Activated CD8-positive, alpha-beta T cell treated with anti-CD3 and anti-CD28 coated beads, Interleukin-2, amount 10 ng/mL, durations not matched to agents 7 days and 5 days (primary cell): ENCODE measurements at regions not wholly inside any gene's neighbourhood (a gene's known extent, or its start where the extent isn't known, plus 50 kb on each side); places are given as distances from the start of the nearest gene placed in this dataset.
"Not testable (repeated sequence)": the region's sequence is repeated elsewhere in the genome, so short reads cannot be mapped to it uniquely, and the experiment has no call there.

Source experiments
- ATAC-seq: fragments of 150-1000 bp; cut with Tn5 transposase; one replicate; pipeline ENCODE4 v1.10.0; 2021; ENCODE audit warnings: moderate library complexity
- CTCF ChIA-PET: fragments of 350-600 bp; sonication (Branson Sonifier 250); formaldehyde crosslinking; loops from one replicate; lab custom pipeline; 2021; ENCODE audit warnings: antibody characterized with exemption; lab: Charles Lee
- POLR2A ChIA-PET: fragments of 350-600 bp; sonication (Branson Sonifier 250); formaldehyde crosslinking; loops from one replicate; lab custom pipeline; 2021; ENCODE audit warnings: antibody characterized with exemption; lab: Charles Lee
- DNase-seq: peaks from one replicate; pipeline ENCODE4 v3.0.0-alpha.2; 2020
- H3K27ac Mint-ChIP-seq: one replicate; pipeline ENCODE4 v1.8.0; 2021; ENCODE audit warnings: mild to moderate bottlenecking, mixed read lengths
- H3K27me3 Mint-ChIP-seq: one replicate; pipeline ENCODE4 v1.8.0; 2021; ENCODE audit warnings: low read depth, mixed read lengths
- H3K36me3 Mint-ChIP-seq: one replicate; pipeline ENCODE4 v1.8.0; 2021; ENCODE audit warnings: low read depth, mixed read lengths
- H3K4me1 Mint-ChIP-seq: one replicate; pipeline ENCODE4 v1.8.0; 2021; ENCODE audit warnings: low read depth, mixed read lengths
- H3K4me3 Mint-ChIP-seq: one replicate; pipeline ENCODE4 v1.8.0; 2021; ENCODE audit warnings: mild to moderate bottlenecking, mixed read lengths
- H3K9me3 Mint-ChIP-seq: one replicate; pipeline ENCODE4 v1.8.0; 2022; ENCODE audit warnings: mixed read lengths; ENCODE audit not compliant: insufficient read depth

DNA sequence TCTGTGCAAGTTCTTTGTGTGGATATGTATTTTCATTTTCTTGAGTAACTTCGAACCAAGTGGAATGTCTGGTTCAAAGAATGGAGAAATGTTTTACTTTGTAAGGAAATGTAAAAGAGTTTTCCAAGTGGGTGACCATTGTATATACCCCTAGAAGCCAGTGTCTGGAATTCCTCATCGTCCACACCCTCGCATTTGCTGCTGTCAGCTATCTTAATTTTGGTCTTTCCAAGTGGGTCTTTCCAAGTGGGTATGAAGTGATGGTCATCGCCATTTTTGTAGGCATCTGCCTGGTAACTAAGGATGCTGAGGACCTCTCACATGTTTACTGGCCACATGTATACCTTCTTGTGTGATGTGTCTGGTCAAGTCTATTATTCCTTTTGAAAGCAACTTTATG, 547.5 kb downstream of the TBC1D22A start:
- no peaks in the 10 kb centered on the region for H3K36me3 Mint-ChIP-seq
- H3K4me1 Mint-ChIP-seq, result no peaks in the 10 kb centered on the region
- ATAC-seq (no peak), DNase-seq (no peak)
- ChIA-PET POLR2A (no interaction called here), CTCF (no interaction called here)
- H3K27ac Mint-ChIP-seq, result no peak overlapping the region
- no peaks in the 10 kb centered on the region for H3K9me3 Mint-ChIP-seq
- H3K4me3 Mint-ChIP-seq, result no peak overlapping the region
- no peaks in the 10 kb centered on the region for H3K27me3 Mint-ChIP-seq

DNA sequence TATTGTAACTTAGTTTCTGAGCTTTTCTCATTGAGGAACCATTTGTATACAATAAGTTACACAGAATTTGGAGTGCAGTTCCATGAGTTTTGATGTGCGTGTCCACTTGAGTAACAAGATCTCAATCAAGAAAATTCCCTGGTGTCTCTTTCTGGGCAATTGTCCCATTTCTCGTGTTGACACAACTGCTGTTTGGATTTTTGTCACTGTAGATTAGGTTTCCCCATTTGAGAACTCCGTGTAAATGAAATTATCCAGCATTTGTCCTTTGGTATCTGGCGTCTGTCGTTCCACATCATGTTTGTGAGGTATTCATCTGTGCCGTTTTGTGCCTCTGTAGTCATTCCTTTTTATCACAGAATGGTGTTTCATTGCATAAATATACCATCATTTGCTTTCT, 547.0 kb downstream of the TBC1D22A start:
- ATAC-seq, result no peak
- Mint-ChIP-seq H3K9me3 (no peaks in the 10 kb centered on the region), H3K36me3 (no peaks in the 10 kb centered on the region), H3K27me3 (no peaks in the 10 kb centered on the region), H3K27ac (no peak overlapping the region), H3K4me3 (no peak overlapping the region), H3K4me1 (no peaks in the 10 kb centered on the region)
- DNase-seq, result no peak
- ChIA-PET POLR2A (no interaction called here), CTCF (no interaction called here)

DNA sequence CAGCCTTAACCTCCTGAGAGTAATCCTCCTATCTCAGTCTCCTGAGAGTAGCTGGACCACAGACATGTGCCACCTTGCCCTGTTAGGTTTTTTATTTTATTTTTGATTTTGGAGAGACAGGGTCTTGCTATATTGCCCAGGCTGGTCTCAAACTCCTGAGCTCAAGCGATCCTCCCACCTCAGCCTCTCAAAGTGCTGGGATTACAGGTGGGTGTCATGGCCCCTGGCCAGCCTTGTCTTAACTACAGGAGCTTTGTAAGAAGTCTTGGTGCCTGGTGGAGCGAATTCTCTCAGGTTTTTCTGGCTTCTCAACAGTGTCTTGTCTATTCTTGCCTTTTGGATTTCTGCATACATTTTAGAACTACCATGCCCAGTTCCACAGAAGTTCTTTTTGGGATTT, 546.4 kb downstream of the TBC1D22A start:
- no peak for ATAC-seq
- no peaks in the 10 kb centered on the region for H3K36me3 Mint-ChIP-seq
- DNase-seq, result no peak
- no peak overlapping the region for H3K4me3 Mint-ChIP-seq
- no peaks in the 10 kb centered on the region for H3K9me3 Mint-ChIP-seq
- no peaks in the 10 kb centered on the region for H3K27me3 Mint-ChIP-seq
- POLR2A ChIA-PET, result no interaction called here
- no peak overlapping the region for H3K27ac Mint-ChIP-seq
- H3K4me1 Mint-ChIP-seq, result no peaks in the 10 kb centered on the region
- CTCF ChIA-PET, result no interaction called here

DNA sequence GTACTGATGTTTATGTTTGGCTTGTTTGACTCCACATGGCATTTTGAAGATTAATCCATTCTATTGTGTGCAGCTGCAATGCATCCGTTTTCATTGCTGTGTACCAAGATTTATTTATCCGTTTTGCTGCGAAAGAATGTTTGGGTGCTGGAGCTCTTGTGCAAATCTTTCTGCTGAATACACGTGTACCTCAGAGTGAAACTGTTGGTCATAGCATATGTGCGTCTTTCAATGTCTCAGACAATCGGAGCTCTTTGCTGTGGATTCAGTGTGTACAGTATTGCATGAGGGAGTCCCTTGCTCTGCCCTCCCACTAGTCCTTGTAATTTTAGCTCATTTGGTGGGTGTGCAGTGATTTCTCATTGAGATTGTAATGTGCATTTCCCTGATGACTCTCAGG, 545.4 kb downstream of the TBC1D22A start:
- H3K9me3 Mint-ChIP-seq, result no peaks in the 10 kb centered on the region
- CTCF ChIA-PET, result no interaction called here
- H3K27me3 Mint-ChIP-seq, result no peaks in the 10 kb centered on the region
- ATAC-seq, result no peak
- POLR2A ChIA-PET, result no interaction called here
- H3K4me1 Mint-ChIP-seq, result no peaks in the 10 kb centered on the region
- no peak for DNase-seq
- no peak overlapping the region for H3K4me3 Mint-ChIP-seq
- no peak overlapping the region for H3K27ac Mint-ChIP-seq
- H3K36me3 Mint-ChIP-seq, result no peaks in the 10 kb centered on the region

DNA sequence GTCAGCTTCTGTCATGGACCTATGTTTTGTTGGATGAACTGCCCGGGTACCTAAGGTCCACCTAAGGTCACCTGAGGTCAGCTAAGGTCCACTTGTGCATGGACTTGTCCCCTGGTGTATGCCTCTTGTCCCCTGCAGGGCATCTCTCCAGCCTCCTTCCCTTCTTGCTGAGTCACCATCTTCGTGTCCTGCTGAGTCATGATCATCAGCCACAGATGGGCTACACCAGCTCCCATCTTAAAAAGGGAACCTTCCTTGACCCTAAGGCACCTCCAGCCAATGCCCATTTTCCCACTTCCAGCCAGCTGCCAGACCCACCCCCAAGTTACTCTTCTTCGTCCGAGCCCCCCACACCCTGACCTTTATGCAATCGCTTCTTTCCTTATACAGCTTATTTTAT, 544.9 kb downstream of the TBC1D22A start:
- Mint-ChIP-seq H3K36me3 (no peaks in the 10 kb centered on the region), H3K9me3 (no peaks in the 10 kb centered on the region), H3K4me3 (no peak overlapping the region), H3K4me1 (no peaks in the 10 kb centered on the region), H3K27me3 (no peaks in the 10 kb centered on the region), H3K27ac (no peak overlapping the region)
- DNase-seq (no peak), ATAC-seq (no peak)
- ChIA-PET CTCF (no interaction called here), POLR2A (no interaction called here)

DNA sequence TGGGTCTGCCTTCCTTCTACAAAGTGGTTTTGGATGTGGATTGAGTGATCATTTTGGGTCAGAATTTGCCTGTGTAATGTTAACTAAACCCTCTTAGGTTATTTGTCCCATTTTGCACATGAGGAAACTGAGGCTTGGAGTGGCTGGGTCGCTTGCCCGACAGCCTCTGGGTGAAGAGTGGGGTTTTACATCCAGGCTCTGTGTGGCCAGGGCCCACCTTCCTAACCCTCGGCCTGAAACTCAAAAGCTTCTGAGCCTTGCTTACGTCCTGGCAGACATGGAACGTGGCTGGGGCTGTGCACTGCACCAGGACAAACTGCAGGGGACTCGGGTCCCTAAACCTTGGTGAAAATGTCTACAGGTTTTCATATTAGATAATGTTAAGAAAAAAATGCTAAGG, 542.4 kb downstream of the TBC1D22A start:
- Mint-ChIP-seq H3K27me3 (no peaks in the 10 kb centered on the region), H3K4me1 (no peaks in the 10 kb centered on the region), H3K4me3 (no peak overlapping the region), H3K9me3 (no peaks in the 10 kb centered on the region), H3K27ac (no peak overlapping the region), H3K36me3 (no peaks in the 10 kb centered on the region)
- CTCF ChIA-PET, result no interaction called here
- DNase-seq (no peak), ATAC-seq (no peak)
- POLR2A ChIA-PET, result no interaction called here

DNA sequence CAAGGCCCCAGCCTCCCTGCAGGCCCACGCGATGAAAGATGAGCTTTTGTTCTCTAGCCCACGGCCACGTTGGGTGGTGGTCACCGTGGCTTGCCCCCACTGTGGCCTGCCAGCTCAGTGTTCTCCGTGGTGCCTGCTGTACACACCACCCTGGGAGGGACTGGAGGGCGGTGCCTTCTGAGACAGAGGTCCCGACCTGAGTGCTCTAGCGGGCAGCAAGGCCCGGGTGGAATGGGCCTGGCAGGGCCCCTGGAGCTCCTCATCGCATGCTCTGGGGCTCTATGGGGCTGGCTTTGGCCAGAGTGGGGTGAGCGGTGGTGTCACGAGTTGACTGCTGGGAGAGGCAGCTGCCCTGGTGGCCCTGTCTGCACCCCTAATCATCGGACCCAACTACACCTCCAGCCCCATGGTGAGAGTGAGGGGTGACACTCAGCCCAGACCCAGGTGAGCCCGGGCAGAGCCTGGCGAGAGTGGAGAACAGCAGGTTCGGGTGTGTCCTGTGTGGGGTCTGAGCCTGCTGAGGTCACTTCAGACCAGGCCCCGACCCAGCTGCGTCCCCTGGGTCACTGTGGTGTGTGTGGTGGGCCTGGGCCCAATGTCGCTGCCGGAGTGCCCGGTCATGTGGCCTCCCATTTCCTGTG, 541.9 kb downstream of the TBC1D22A start:
- DNase-seq (no peak), ATAC-seq (no peak)
- H3K36me3 Mint-ChIP-seq, result no peaks in the 10 kb centered on the region
- no peak overlapping the region for H3K4me3 Mint-ChIP-seq
- no peaks in the 10 kb centered on the region for H3K27me3 Mint-ChIP-seq
- no peaks in the 10 kb centered on the region for H3K9me3 Mint-ChIP-seq
- ChIA-PET POLR2A (no interaction called here), CTCF (no interaction called here)
- no peaks in the 10 kb centered on the region for H3K4me1 Mint-ChIP-seq
- H3K27ac Mint-ChIP-seq, result no peak overlapping the region

DNA sequence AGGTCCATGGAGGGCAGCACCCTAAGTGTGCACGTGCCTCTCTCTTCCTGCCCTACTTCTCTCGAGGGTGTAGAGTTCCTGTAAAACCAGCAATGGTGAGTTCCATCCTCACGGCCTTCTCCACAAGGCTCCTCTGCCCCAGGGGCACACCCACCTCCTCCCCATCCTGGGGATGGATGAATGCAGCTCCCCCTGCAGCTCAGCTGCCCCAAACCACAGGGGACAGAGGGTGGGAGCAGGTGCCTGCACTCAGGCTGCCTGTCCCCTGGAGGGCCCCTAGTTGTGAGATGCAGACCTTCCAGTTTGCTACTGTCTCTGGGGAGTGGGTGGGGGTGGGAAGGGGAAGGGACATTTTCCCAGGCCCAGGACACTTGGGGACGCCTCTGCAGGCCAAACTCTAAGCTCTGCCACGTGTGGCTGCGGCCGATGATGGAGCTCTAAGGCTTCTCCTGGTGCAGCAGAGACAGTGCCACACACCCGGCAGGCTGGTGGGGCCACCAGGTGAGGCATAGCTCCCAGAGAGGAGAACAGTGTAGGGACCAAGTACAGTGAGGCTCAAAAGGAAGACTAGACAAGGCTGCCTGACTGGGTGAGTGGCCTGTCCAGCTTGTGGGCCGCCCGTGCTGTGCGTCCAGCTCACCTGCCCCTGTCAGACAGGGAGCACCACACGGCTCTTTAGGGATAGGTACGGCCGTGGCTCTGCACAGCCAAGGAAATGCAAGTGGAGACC, 540.9 kb downstream of the TBC1D22A start:
- ChIA-PET CTCF (no interaction called here), POLR2A (interaction anchor here (0.5 kb wide), 1 partner anchor 12 kb away, joined by 3 read pairs; no protein-coding TSS in a partner anchor)
- Mint-ChIP-seq H3K27ac (no peak overlapping the region), H3K36me3 (no peaks in the 10 kb centered on the region), H3K9me3 (no peaks in the 10 kb centered on the region), H3K4me1 (no peaks in the 10 kb centered on the region), H3K27me3 (no peaks in the 10 kb centered on the region), H3K4me3 (no peak overlapping the region)
- ATAC-seq, result no peak
- DNase-seq, result no peak

DNA sequence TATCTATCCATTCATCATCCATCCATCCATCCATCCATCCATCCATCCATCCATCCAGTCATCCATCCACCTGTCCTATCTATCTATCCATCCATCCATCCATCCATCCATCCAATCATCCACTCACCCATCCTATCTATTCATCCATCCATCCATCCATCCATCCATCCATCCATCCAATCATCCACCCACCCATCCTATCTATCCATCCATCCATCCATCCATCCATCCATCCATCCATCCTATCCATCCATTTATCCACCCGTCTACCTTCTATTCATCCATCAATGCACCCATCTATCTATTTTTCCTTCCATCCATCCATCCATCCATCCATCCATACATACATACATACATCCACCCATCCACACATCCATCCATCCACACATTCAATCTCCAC, 540.1 kb downstream of the TBC1D22A start:
- H3K4me1 Mint-ChIP-seq, POLR2A ChIA-PET, ATAC-seq, H3K4me3 Mint-ChIP-seq, H3K27ac Mint-ChIP-seq, H3K9me3 Mint-ChIP-seq, CTCF ChIA-PET, H3K36me3 Mint-ChIP-seq, DNase-seq, H3K27me3 Mint-ChIP-seq: not testable (repeated sequence)

DNA sequence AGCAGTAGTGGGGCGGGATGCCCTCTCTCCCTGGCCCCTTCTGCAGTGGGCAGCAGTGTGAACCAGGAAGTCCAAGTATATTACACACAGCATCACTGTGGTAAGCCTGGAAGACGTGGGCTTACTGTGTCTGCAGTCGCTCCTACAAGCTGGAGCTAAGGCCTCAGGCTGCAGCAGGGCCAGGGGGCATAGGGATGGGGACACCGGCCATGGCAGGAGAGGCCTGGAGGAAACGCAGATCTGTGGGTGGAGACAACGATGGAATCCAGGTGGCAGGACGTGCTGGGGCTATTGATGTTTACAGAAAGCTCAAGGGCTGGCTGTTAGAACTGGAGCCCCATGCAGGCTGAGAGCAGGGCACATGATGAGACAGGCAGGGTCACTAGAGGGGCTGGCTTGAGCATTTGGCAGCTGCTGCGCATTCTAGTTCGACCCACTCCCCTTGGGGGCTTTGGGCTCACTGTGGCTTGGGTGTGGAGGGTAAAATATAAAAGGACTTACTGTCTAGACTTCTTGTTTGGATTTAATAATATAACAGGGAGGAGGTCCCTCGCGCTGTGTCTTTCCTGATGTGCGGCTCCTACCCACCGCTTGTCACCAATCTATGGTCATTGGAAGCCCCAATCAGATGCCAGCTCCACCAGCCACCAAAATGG, 539.5 kb downstream of the TBC1D22A start:
- ChIA-PET POLR2A (no interaction called here), CTCF (no interaction called here)
- no peaks in the 10 kb centered on the region for H3K36me3 Mint-ChIP-seq
- ATAC-seq (no peak), DNase-seq (no peak)
- no peak overlapping the region for H3K27ac Mint-ChIP-seq
- no peaks in the 10 kb centered on the region for H3K27me3 Mint-ChIP-seq
- no peaks in the 10 kb centered on the region for H3K4me1 Mint-ChIP-seq
- H3K4me3 Mint-ChIP-seq, result no peak overlapping the region
- no peaks in the 10 kb centered on the region for H3K9me3 Mint-ChIP-seq

DNA sequence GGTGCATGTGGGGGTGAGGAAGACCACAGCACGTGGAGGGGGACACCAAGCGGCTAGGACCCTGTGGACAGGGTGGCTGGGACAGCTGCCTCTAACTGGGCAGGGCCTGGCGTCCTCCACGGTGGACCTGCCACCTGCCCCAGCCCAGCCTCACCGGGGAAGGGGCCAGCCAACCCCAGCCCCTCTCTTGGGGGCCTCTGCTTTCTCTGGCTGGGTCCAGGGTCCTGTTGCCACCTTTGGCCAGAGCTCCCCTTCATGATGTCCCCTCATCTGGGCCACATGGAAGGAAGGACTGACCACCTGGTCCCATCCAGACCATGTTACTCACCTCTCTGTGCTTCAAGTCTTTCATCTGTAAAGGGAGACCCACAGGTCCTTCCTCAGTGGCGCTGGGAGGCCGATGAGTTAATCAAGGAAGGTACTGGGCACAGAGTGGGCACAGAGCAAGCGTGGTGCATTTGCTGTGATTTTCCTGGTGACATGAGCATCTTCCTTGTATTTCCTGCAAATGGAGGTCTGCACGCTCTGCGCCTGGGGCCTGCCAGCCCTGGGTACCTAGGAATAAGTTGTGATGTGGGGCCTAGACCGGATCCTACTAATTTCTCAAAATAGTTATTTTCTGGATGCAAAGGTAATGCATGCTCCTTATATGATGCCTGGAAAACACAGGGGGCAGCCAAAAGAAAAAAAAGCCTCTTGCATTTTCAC, 538.4 kb downstream of the TBC1D22A start:
- ChIA-PET POLR2A (no interaction called here), CTCF (no interaction called here)
- no peaks in the 10 kb centered on the region for H3K9me3 Mint-ChIP-seq
- no peaks in the 10 kb centered on the region for H3K36me3 Mint-ChIP-seq
- no peaks in the 10 kb centered on the region for H3K4me1 Mint-ChIP-seq
- no peak for ATAC-seq
- DNase-seq, result no peak
- no peaks in the 10 kb centered on the region for H3K27me3 Mint-ChIP-seq
- no peak overlapping the region for H3K27ac Mint-ChIP-seq
- H3K4me3 Mint-ChIP-seq, result no peak overlapping the region
